PC-3 (cell line): ENCODE measurements at regions not wholly inside any gene's neighbourhood (a gene's known extent, or its start where the extent isn't known, plus 50 kb on each side); places are given as distances from the start of the nearest gene placed in this dataset.

Experiments used
- ATAC-seq: fragments of 200-7000 bp; cut with Tn5 transposase; 2 replicates; pipeline ENCODE4 v1.9.1; 2020; ENCODE audit warnings: mild to moderate bottlenecking, moderate library complexity
- BruUV-seq: library from RNA; stranded (reverse); fragments of 400-500 nt; replicated peaks from 2 replicates; lab custom pipeline; 2021; lab: Mats Ljungman, UMichigan
- CTCF ChIA-PET: fragments of 300-600 bp; sonication (Branson Sonifier 250); formaldehyde crosslinking; loops from one replicate; lab custom pipeline; 2022; ENCODE audit warnings: antibody characterized with exemption; lab: Charles Lee
- POLR2A ChIA-PET: fragments of 300-600 bp; sonication (Branson Sonifier 250); formaldehyde crosslinking; loops from one replicate; lab custom pipeline; 2022; ENCODE audit warnings: antibody characterized with exemption; ENCODE audit not compliant: unreplicated experiment; lab: Charles Lee
- DNase-seq: peaks from one replicate; pipeline ENCODE4 v3.0.0-alpha.2; 2015
- H2AFZ ChIP-seq: fragments of 300-600 bp; sonication (generic); 2 replicates; pipeline ENCODE4 v1.6.0; 2016; ENCODE audit warnings: antibody characterized with exemption, low read length
- H3F3A ChIP-seq: fragments of 300-600 bp; sonication (generic); one replicate; pipeline ENCODE4 v1.6.0; 2017; ENCODE audit warnings: antibody characterized with exemption, low read length, control low read depth, mild to moderate bottlenecking; ENCODE audit not compliant: unreplicated experiment
- H3K27ac ChIP-seq: fragments of 300-600 bp; sonication (generic); 2 replicates; pipeline ENCODE4 v1.5.1; 2016; ENCODE audit warnings: mild to moderate bottlenecking, low read length
- H3K27me3 ChIP-seq: fragments of 300-600 bp; sonication (generic); 2 replicates; pipeline ENCODE4 v1.6.1; 2016; ENCODE audit warnings: low read length, mixed read lengths
- H3K36me3 ChIP-seq: fragments of 300-600 bp; sonication (generic); 2 replicates; pipeline ENCODE4 v1.6.1; 2016; ENCODE audit warnings: low read depth, mixed run types, low read length, mixed read lengths
- H3K4me1 ChIP-seq: fragments of 300-600 bp; sonication (generic); 2 replicates; pipeline ENCODE4 v1.5.1; 2016; ENCODE audit warnings: low read length; ENCODE audit not compliant: insufficient read depth
- H3K4me2 ChIP-seq: fragments of 300-600 bp; sonication (generic); 2 replicates; pipeline ENCODE4 v1.6.0; 2016; ENCODE audit warnings: low read length
- H3K4me3 ChIP-seq: fragments of 300-600 bp; sonication (generic); 2 replicates; pipeline ENCODE4 v1.5.1; 2016; ENCODE audit warnings: mild to moderate bottlenecking, low read length, mixed read lengths
- H3K79me2 ChIP-seq: fragments of 300-600 bp; sonication (generic); 2 replicates; pipeline ENCODE4 v1.6.1; 2017; ENCODE audit warnings: low read length, mixed read lengths
- H3K9ac ChIP-seq: fragments of 300-600 bp; sonication (generic); 2 replicates; pipeline ENCODE4 v1.6.0; 2016; ENCODE audit warnings: mild to moderate bottlenecking, low read length
- H3K9me2 ChIP-seq: fragments of 300-600 bp; sonication (generic); replicated peaks from 2 replicates; pipeline ENCODE4 v1.6.1; 2016; ENCODE audit warnings: mixed run types, low read length, mixed read lengths
- H3K9me3 ChIP-seq: fragments of 300-600 bp; sonication (generic); 2 replicates; pipeline ENCODE4 v1.6.1; 2016; ENCODE audit warnings: low read length, mixed read lengths
- H4K20me1 ChIP-seq: fragments of 300-600 bp; sonication (generic); 2 replicates; pipeline ENCODE4 v1.6.1; 2016; ENCODE audit warnings: low read length, mixed read lengths
- EZH2 ChIP-seq: fragments of 300-600 bp; sonication (generic); IDR thresholded peaks from one replicate; pipeline ENCODE4 v1.6.1; 2017; ENCODE audit warnings: antibody characterized with exemption, mild to moderate bottlenecking, low read length; ENCODE audit not compliant: unreplicated experiment
- EZH2phosphoT487 ChIP-seq: fragments of 300-600 bp; sonication (generic); IDR thresholded peaks from 2 replicates; pipeline ENCODE4 v1.6.1; 2018; ENCODE audit warnings: mild to moderate bottlenecking, antibody characterized with exemption, low read length, borderline replicate concordance
- intact Hi-C: fragments of 100-400 bp; cut with micrococcal nuclease; formaldehyde crosslinking; loops from 2 replicates; pipeline ENCODE4 v1.9.0; 2023
- TF ChIP-seq, protein P1 (sequence below): fragments of 300-600 bp; sonication (generic); conservative IDR thresholded peaks from 2 replicates; pipeline ENCODE4 v1.5.1; 2017; ENCODE audit warnings: antibody characterized with exemption, low read depth, mild to moderate bottlenecking, low read length

DNA sequence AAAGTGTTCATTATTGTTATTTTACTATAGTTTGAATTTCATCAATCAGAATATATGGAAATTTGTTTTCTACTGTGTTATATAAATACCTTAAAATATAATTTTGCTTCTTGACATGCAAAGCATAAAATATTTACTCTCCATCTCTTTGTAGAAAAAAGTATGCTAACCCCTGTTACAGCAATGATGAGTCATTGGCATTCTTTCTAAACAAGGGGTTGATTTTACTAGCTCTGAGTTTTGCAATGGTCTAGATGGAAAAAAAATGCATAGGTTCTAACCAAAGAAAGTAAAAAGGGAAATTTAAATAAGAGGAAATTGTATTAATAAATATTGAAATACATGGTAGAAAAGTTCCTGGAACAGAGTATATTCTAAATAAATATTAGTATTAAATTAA lies 990.2 kb upstream of the ATXN7L3B start:
- POLR2A ChIA-PET = no interaction called here
- H2AFZ ChIP-seq = no peak overlapping the region

GRCh38 chr12:73585136-73585535 lies 952.5 kb upstream of the ATXN7L3B start:
- no peaks in the 10 kb centered on the region for H3K79me2 ChIP-seq
- H3K27me3 ChIP-seq = no peaks in the 10 kb centered on the region
- TF ChIP-seq, protein P1, sequence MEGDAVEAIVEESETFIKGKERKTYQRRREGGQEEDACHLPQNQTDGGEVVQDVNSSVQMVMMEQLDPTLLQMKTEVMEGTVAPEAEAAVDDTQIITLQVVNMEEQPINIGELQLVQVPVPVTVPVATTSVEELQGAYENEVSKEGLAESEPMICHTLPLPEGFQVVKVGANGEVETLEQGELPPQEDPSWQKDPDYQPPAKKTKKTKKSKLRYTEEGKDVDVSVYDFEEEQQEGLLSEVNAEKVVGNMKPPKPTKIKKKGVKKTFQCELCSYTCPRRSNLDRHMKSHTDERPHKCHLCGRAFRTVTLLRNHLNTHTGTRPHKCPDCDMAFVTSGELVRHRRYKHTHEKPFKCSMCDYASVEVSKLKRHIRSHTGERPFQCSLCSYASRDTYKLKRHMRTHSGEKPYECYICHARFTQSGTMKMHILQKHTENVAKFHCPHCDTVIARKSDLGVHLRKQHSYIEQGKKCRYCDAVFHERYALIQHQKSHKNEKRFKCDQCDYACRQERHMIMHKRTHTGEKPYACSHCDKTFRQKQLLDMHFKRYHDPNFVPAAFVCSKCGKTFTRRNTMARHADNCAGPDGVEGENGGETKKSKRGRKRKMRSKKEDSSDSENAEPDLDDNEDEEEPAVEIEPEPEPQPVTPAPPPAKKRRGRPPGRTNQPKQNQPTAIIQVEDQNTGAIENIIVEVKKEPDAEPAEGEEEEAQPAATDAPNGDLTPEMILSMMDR = no peak
- TF ChIP-seq EZH2 = no peak
- no peak for TF ChIP-seq EZH2phosphoT487
- intact Hi-C loops = no loop called here
- H3K27ac ChIP-seq = no peak overlapping the region
- no peak for DNase-seq
- no peak overlapping the region for H3K4me2 ChIP-seq
- H2AFZ ChIP-seq = no peak overlapping the region
- ChIA-PET CTCF (no interaction called here), POLR2A (no interaction called here)
- no peaks in the 10 kb centered on the region for H3K36me3 ChIP-seq
- BruUV-seq = no TSS peak
- no peaks in the 10 kb centered on the region for H3K9me3 ChIP-seq
- no peaks in the 10 kb centered on the region for H4K20me1 ChIP-seq
- no peaks in the 10 kb centered on the region for H3K9me2 ChIP-seq
- H3F3A ChIP-seq = no peaks in the 10 kb centered on the region
- 0 out of 2 replicates have a peak, but pooled peaks cover 5% of the 10 kb centered on the region for H3K4me1 ChIP-seq
- H3K4me3 ChIP-seq = no peak overlapping the region
- ATAC-seq = no peak
- H3K9ac ChIP-seq = no peak overlapping the region

More for the DNA sequence above, 990.2 kb upstream of the ATXN7L3B start:
- intact Hi-C loops = loop anchor here (10.0 kb wide), 1 partner anchor 317 kb away; no protein-coding TSS in a partner anchor
- Histone ChIP-seq H3K4me1 (peaks cover 7% of the 10 kb centered on the region), H3K9me3 (no peaks in the 10 kb centered on the region), H3K27me3 (no peaks in the 10 kb centered on the region), H3K36me3 (no peaks in the 10 kb centered on the region), H3K79me2 (no peaks in the 10 kb centered on the region), H3K9ac (no peak overlapping the region), H3K4me2 (no peak overlapping the region), H3K9me2 (no peaks in the 10 kb centered on the region), H3K4me3 (no peak overlapping the region), H4K20me1 (no peaks in the 10 kb centered on the region), H3K27ac (no peak overlapping the region), H3F3A (no peaks in the 10 kb centered on the region)
- DNase-seq = peak; percentile 62
- BruUV-seq = no TSS peak
- no peak for TF ChIP-seq EZH2
- TF ChIP-seq EZH2phosphoT487 = no peak
- TF ChIP-seq, protein P1 = no peak
- CTCF ChIA-PET = no interaction called here
- ATAC-seq = peak; percentile 70

GRCh38 chr12:73589220-73589619 lies 948.4 kb upstream of the ATXN7L3B start:
- H3K79me2 ChIP-seq = no peaks in the 10 kb centered on the region
- POLR2A ChIA-PET = no interaction called here
- BruUV-seq = no TSS peak
- H3K4me3 ChIP-seq = no peak overlapping the region
- no peaks in the 10 kb centered on the region for H3K36me3 ChIP-seq
- H2AFZ ChIP-seq = no peak overlapping the region
- H4K20me1 ChIP-seq = no peaks in the 10 kb centered on the region
- H3K9me2 ChIP-seq = no peaks in the 10 kb centered on the region
- H3K4me2 ChIP-seq = no peak overlapping the region
- no peaks in the 10 kb centered on the region for H3F3A ChIP-seq
- ATAC-seq (peak; percentile 48), DNase-seq (peak; percentile 23)
- intact Hi-C loops = no loop called here
- TF ChIP-seq EZH2 (no peak), EZH2phosphoT487 (no peak)
- TF ChIP-seq, protein P1 = no peak
- H3K4me1 ChIP-seq = 0 out of 2 replicates have a peak, but pooled peaks cover 7% of the 10 kb centered on the region
- no peak overlapping the region for H3K9ac ChIP-seq
- H3K9me3 ChIP-seq = no peaks in the 10 kb centered on the region
- no peaks in the 10 kb centered on the region for H3K27me3 ChIP-seq
- CTCF ChIA-PET = no interaction called here
- H3K27ac ChIP-seq = no peak overlapping the region
